Spinal cord (tissue), 9 donors: ENCODE measurements at regions not wholly inside any gene's neighbourhood (a gene's known extent, or its start where the extent isn't known, plus 50 kb on each side); places are given as distances from the start of the nearest gene placed in this dataset.

Experiments used
- DNase-seq, 6 donors: peaks; one replicate each; pipeline versions ENCODE4 v3.0.0 to v3.0.0-alpha.2; 2013 to 2015; ENCODE audit warnings: low spot score in 6 of 6, low read depth in 4 of 6
- H3K27ac ChIP-seq: one replicate; pipeline ENCODE4 v1.5.1; 2013; ENCODE audit warnings: low read depth, low read length, control low read depth
- H3K27me3 ChIP-seq: one replicate; pipeline ENCODE4 v1.6.1; 2013; ENCODE audit warnings: low read length; ENCODE audit not compliant: control insufficient read depth, insufficient read depth
- H3K36me3 ChIP-seq: one replicate; pipeline ENCODE4 v1.6.1; 2013; ENCODE audit warnings: low read length; ENCODE audit not compliant: control insufficient read depth, insufficient read depth
- H3K4me1 ChIP-seq: one replicate; pipeline ENCODE4 v1.6.1; 2013; ENCODE audit warnings: low read length; ENCODE audit not compliant: control insufficient read depth, insufficient read depth
- H3K4me3 ChIP-seq: one replicate; pipeline ENCODE4 v1.5.1; 2013; ENCODE audit warnings: low read depth, low read length, control low read depth
- H3K9me3 ChIP-seq: one replicate; pipeline ENCODE4 v1.6.1; 2013; ENCODE audit warnings: low read length; ENCODE audit not compliant: control insufficient read depth, insufficient read depth
- WGBS: methylation state at CpG from one replicate; pipeline ENCODE4 v1.1.5; 2013; ENCODE audit warnings: missing lambda C conversion rate; ENCODE audit not compliant: insufficient coverage; 5-methylcytosine and 5-hydroxymethylcytosine counted together
- donor health status: healthy.

- no peak overlapping the region for H3K27ac ChIP-seq
- no peak for DNase-seq
- 83% methylated on average over 1 of the region's 4 CpGs for WGBS
- no peaks in the 10 kb centered on the region for H3K4me1 ChIP-seq
- H3K4me3 ChIP-seq = no peak overlapping the region
- no peaks in the 10 kb centered on the region for H3K36me3 ChIP-seq
- H3K27me3 ChIP-seq = no peaks in the 10 kb centered on the region
- H3K9me3 ChIP-seq = no peaks in the 10 kb centered on the region
These were observed 60.4 kb upstream of the PLAC8 start for GRCh38 chr4:83174844-83175414.

- Histone ChIP-seq H3K9me3 (no peaks in the 10 kb centered on the region), H3K4me3 (no peak overlapping the region), H3K36me3 (no peaks in the 10 kb centered on the region), H3K27me3 (no peaks in the 10 kb centered on the region), H3K4me1 (no peaks in the 10 kb centered on the region), H3K27ac (no peak overlapping the region)
- 100% methylated on average over 2 of the region's 5 CpGs for WGBS
- DNase-seq = no peak
These were observed 57.8 kb upstream of the PLAC8 start for GRCh38 chr4:83172371-83172770.

- Histone ChIP-seq H3K4me3 (no peak overlapping the region), H3K27ac (peak overlapping the region; percentile 12), H3K27me3 (no peaks in the 10 kb centered on the region), H3K36me3 (no peaks in the 10 kb centered on the region), H3K9me3 (no peaks in the 10 kb centered on the region), H3K4me1 (no peaks in the 10 kb centered on the region)
- DNase-seq = peak in 1 of 6 donors; percentile 15
- WGBS = no CpG with 5 or more reads among the region's 2 CpGs
These were observed 57.0 kb upstream of the PLAC8 start for GRCh38 chr4:83171436-83172039.

GRCh38 chr4:83170952-83171399 is 56.4 kb upstream of the PLAC8 start:
- no peak overlapping the region for H3K4me3 ChIP-seq
- peak overlapping the region; percentile 12 for H3K27ac ChIP-seq
- H3K4me1 ChIP-seq = no peaks in the 10 kb centered on the region
- no peak for DNase-seq
- H3K27me3 ChIP-seq = no peaks in the 10 kb centered on the region
- WGBS = 100% methylated on average over 1 of the region's 4 CpGs
- no peaks in the 10 kb centered on the region for H3K36me3 ChIP-seq
- no peaks in the 10 kb centered on the region for H3K9me3 ChIP-seq
